Tibial nerve (tissue), 4 donors: ENCODE measurements at regions not wholly inside any gene's neighbourhood (a gene's known extent, or its start where the extent isn't known, plus 50 kb on each side); places are given as distances from the start of the nearest gene placed in this dataset.

Experiments used
- DNase-seq, 2 donors: peaks; one replicate each; pipeline ENCODE4 v3.0.0-alpha.2; 2019; ENCODE audit warnings: low spot score in 2 of 2
- H3K27ac ChIP-seq, 4 donors: fragments of 200-600 bp; sonication (generic) in 3 of 4; one replicate each; pipeline ENCODE4 v1.5.1; 2017 to 2019; ENCODE audit warnings: mild to moderate bottlenecking in 1 of 4
- H3K27me3 ChIP-seq, 2 donors: fragments of 200-600 bp; sonication (generic) in 1 of 2; one replicate each; pipeline versions ENCODE4 v1.5.1 to v1.6.0; 2017 to 2019
- H3K36me3 ChIP-seq, 3 donors: fragments of 200-600 bp; sonication (generic); one replicate each; pipeline ENCODE4 v1.5.1; 2018 to 2019
- H3K4me1 ChIP-seq, 4 donors: fragments of 200-600 bp; sonication (generic) in 3 of 4; one replicate each; pipeline ENCODE4 v1.5.1; 2017 to 2019
- H3K4me3 ChIP-seq, 4 donors: fragments of 200-600 bp; sonication (generic) in 3 of 4; one replicate each; pipeline ENCODE4 v1.5.1; 2017 to 2019; ENCODE audit warnings: mild to moderate bottlenecking in 1 of 4, moderate library complexity in 1 of 4
- H3K9me3 ChIP-seq, 4 donors: fragments of 200-600 bp; sonication (generic) in 3 of 4; one replicate each; pipeline ENCODE4 v1.5.1; 2017 to 2019
- CTCF ChIP-seq, 5 experiments: fragments of 200-600 bp in 3 of 5; fragments of 450-650 bp in 2 of 5; sonication (generic) in 3 of 5; IDR thresholded peaks; one replicate each; pipeline ENCODE4 v1.5.1; 2016 to 2019; ENCODE audit warnings: antibody characterized with exemption in 5 of 5, mild to moderate bottlenecking in 3 of 5, moderate library complexity in 2 of 5
- EP300 ChIP-seq, 2 donors: sonication (generic); formaldehyde crosslinking; IDR thresholded peaks; one replicate each; pipeline ENCODE4 v1.6.1; 2017; ENCODE audit warnings: antibody characterized with exemption in 2 of 2, mild to moderate bottlenecking in 1 of 2
- POLR2A ChIP-seq, 2 donors: fragments of 450-650 bp; IDR thresholded peaks; one replicate each; pipeline ENCODE4 v1.6.1; 2017; ENCODE audit warnings: antibody characterized with exemption in 2 of 2, mild to moderate bottlenecking in 2 of 2, moderate library complexity in 2 of 2
- WGBS, 2 donors: methylation state at CpG; one replicate each; pipeline ENCODE4 v1.1.5; 2018; 5-methylcytosine and 5-hydroxymethylcytosine counted together

DNA sequence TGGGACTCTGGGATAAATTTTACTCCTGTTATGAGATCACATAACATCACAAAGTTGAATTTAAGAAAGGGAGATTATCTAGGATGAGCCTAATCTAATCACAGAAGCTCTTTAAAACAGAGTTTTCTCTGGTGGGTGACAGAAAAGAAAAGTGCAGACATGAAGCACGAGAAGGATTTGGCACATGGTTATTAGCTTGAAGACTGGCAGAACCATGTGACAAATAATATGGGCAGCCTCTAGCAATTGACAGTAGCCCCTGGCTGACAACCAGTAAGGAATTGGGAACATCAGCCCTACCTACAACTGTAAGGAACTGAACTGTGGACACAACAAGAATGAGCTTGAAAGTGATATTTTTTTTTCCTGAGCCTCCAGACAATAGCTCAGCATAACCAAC, 243.1 kb downstream of the HTR1A start:
- Histone ChIP-seq H3K27me3 (no peaks in the 10 kb centered on the region), H3K4me1 (no peaks in the 10 kb centered on the region), H3K9me3 (no peaks in the 10 kb centered on the region), H3K4me3 (no peak overlapping the region), H3K27ac (no peak overlapping the region), H3K36me3 (no peaks in the 10 kb centered on the region)
- TF ChIP-seq POLR2A (IDR thresholded peaks at IDR 0.05), result no peak
- no peak for TF ChIP-seq EP300 (IDR thresholded peaks at IDR 0.05)
- TF ChIP-seq CTCF (IDR thresholded peaks at IDR 0.05), result no peak
- WGBS, 2 donors, result 74 to 83% methylated on average over 1 of the region's 1 CpG
- DNase-seq, result no peak

DNA sequence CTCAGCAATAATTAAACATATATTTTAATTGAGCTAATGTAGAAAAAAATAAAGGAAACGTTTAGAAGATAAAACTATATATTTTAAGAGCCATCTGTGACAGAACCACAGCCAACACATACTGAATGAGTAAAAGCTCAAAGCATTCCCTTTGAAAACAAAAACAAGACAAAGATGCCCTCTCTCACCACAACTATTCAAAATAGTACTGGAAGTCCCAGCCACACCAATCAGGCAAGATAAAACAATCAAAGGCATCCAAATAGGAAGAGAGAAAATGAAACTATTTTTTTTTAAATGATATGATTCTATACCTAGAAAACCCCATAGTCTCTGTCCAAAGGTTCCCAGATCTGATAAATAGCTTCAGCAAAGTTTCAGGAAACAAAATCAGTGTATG, 262.0 kb downstream of the HTR1A start:
- WGBS, 2 donors, result 32 to 36% methylated on average over 1 of the region's 1 CpG
- Histone ChIP-seq H3K27ac (no peak overlapping the region), H3K4me1 (no peaks in the 10 kb centered on the region), H3K9me3 (no peaks in the 10 kb centered on the region), H3K36me3 (no peaks in the 10 kb centered on the region), H3K27me3 (no peaks in the 10 kb centered on the region), H3K4me3 (no peak overlapping the region)
- TF ChIP-seq CTCF (IDR thresholded peaks at IDR 0.05) (no peak), POLR2A (IDR thresholded peaks at IDR 0.05) (no peak), EP300 (IDR thresholded peaks at IDR 0.05) (no peak)
- no peak for DNase-seq

GRCh38 chr5:63697811-63698210, 264.4 kb downstream of the HTR1A start:
- WGBS, 2 donors, result 45 to 47% methylated on average over 2 of the region's 2 CpGs
- no peaks in the 10 kb centered on the region for H3K27me3 ChIP-seq
- H3K9me3 ChIP-seq, result no peaks in the 10 kb centered on the region
- no peaks in the 10 kb centered on the region for H3K36me3 ChIP-seq
- H3K4me3 ChIP-seq, result no peak overlapping the region
- DNase-seq, result no peak
- H3K27ac ChIP-seq, result no peak overlapping the region
- H3K4me1 ChIP-seq, result no peaks in the 10 kb centered on the region
- no peak for TF ChIP-seq EP300 (IDR thresholded peaks at IDR 0.05)
- no peak for TF ChIP-seq POLR2A (IDR thresholded peaks at IDR 0.05)
- no peak for TF ChIP-seq CTCF (IDR thresholded peaks at IDR 0.05)

DNA sequence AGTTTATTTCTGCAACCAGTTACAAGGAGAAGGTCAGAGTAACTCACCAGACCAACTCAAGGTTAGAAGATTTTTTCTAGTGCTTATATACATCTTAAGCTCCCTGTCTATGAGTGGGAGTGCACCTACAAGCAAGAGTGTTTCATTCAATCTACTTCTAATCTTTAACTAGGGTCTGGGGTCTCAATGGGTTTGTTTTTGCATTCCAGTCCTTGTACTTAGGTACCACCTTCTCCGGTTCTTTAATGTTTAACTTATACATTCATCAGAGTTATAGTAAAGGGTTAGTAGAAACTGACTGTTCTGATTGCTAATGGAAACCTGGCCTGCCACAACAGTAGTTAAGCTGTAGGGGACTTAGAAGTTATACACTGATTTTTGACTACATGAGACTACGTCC, 271.7 kb downstream of the HTR1A start:
- H3K9me3 ChIP-seq, result no peaks in the 10 kb centered on the region
- no peaks in the 10 kb centered on the region for H3K36me3 ChIP-seq
- DNase-seq, result no peak
- no peaks in the 10 kb centered on the region for H3K4me1 ChIP-seq
- TF ChIP-seq POLR2A (IDR thresholded peaks at IDR 0.05) (no peak), CTCF (IDR thresholded peaks at IDR 0.05) (no peak), EP300 (IDR thresholded peaks at IDR 0.05) (no peak)
- no peak overlapping the region for H3K4me3 ChIP-seq
- WGBS, 2 donors, result 75 to 78% methylated on average over 2 of the region's 2 CpGs
- no peaks in the 10 kb centered on the region for H3K27me3 ChIP-seq
- no peak overlapping the region for H3K27ac ChIP-seq

- no peaks in the 10 kb centered on the region for H3K27me3 ChIP-seq
- no peaks in the 10 kb centered on the region for H3K36me3 ChIP-seq
- no peak overlapping the region for H3K27ac ChIP-seq
- no peaks in the 10 kb centered on the region for H3K9me3 ChIP-seq
- 67 to 79% methylated on average over 6 of the region's 6 CpGs for WGBS, 2 donors
- H3K4me3 ChIP-seq, result no peak overlapping the region
- DNase-seq, result no peak
- no peaks in the 10 kb centered on the region for H3K4me1 ChIP-seq
- TF ChIP-seq CTCF (IDR thresholded peaks at IDR 0.05), result no peak
- no peak for TF ChIP-seq POLR2A (IDR thresholded peaks at IDR 0.05)
- no peak for TF ChIP-seq EP300 (IDR thresholded peaks at IDR 0.05)
Observed at GRCh38 chr5:63687854-63688516, 274.3 kb downstream of the HTR1A start.
